ENCODE measurements at regions not wholly inside any gene's neighbourhood (a gene's known extent, or its start where the extent isn't known, plus 50 kb on each side); places are given as distances from the start of the nearest gene placed in this dataset.

GRCh38 chr4:161183729-161184128 is 980.1 kb downstream of the FSTL5 start:
- 26 to 35% methylated on average over 3 of the region's 3 CpGs for WGBS, 2 donors
- intact Hi-C loops (cut with DNase I) = no loop called here
- no peak for TF ChIP-seq CTCF (IDR thresholded peaks at IDR 0.05)
- H3K9me3 ChIP-seq = no peaks in the 10 kb centered on the region
- H3K4me3 ChIP-seq = no peak overlapping the region
- H3K27ac ChIP-seq = no peak overlapping the region
- DNase-seq (no peak), ATAC-seq (no peak)
- peaks cover 10% of the 10 kb centered on the region for H3K4me1 ChIP-seq
- H3K27me3 ChIP-seq = no peaks in the 10 kb centered on the region
- no peaks in the 10 kb centered on the region for H3K36me3 ChIP-seq (replicated peaks in 1 of 2; ENCODE audit: insufficient read depth in 1 of 2, low read depth in 2 of 2)

GRCh38 chr4:161182913-161183312 is 980.9 kb downstream of the FSTL5 start:
- no peak for DNase-seq
- no peaks in the 10 kb centered on the region for H3K27me3 ChIP-seq
- ATAC-seq = peak; percentile 58

GRCh38 chr4:161178310-161178709 is 985.5 kb downstream of the FSTL5 start:
- Histone ChIP-seq H3K4me1 (peaks cover 4% of the 10 kb centered on the region), H3K9me3 (no peaks in the 10 kb centered on the region), H3K36me3 (replicated peaks in 1 of 2; ENCODE audit: insufficient read depth in 1 of 2, low read depth in 2 of 2) (no peaks in the 10 kb centered on the region), H3K27ac (no peak overlapping the region), H3K27me3 (no peaks in the 10 kb centered on the region), H3K4me3 (no peak overlapping the region)
- WGBS, 2 donors = 59 to 70% methylated on average over 5 of the region's 5 CpGs
- DNase-seq (no peak), ATAC-seq (no peak)
- no peak for TF ChIP-seq CTCF (IDR thresholded peaks at IDR 0.05)
- TF ChIP-seq POLR2A (IDR thresholded peaks at IDR 0.05) = no peak
- intact Hi-C loops (cut with DNase I) = no loop called here

More at GRCh38 chr4:161182913-161183312, 980.9 kb downstream of the FSTL5 start:
- intact Hi-C loops (cut with DNase I) = no loop called here
- 9 to 17% methylated on average over 3 of the region's 3 CpGs for WGBS, 2 donors
- Histone ChIP-seq H3K36me3 (replicated peaks in 1 of 2; ENCODE audit: insufficient read depth in 1 of 2, low read depth in 2 of 2) (no peaks in the 10 kb centered on the region), H3K4me3 (no peak overlapping the region), H3K9me3 (no peaks in the 10 kb centered on the region), H3K4me1 (peaks cover 10% of the 10 kb centered on the region), H3K27ac (no peak overlapping the region)
- TF ChIP-seq CTCF (IDR thresholded peaks at IDR 0.05) = no peak
- no peak for TF ChIP-seq POLR2A (IDR thresholded peaks at IDR 0.05)

GRCh38 chr4:161172396-161173026 is 991.3 kb downstream of the FSTL5 start:
- Histone ChIP-seq H3K36me3 (replicated peaks in 1 of 2; ENCODE audit: insufficient read depth in 1 of 2, low read depth in 2 of 2) (no peaks in the 10 kb centered on the region), H3K27ac (no peak overlapping the region), H3K4me1 (peaks cover 2% of the 10 kb centered on the region), H3K27me3 (no peaks in the 10 kb centered on the region), H3K4me3 (no peak overlapping the region), H3K9me3 (no peaks in the 10 kb centered on the region)
- TF ChIP-seq CTCF (IDR thresholded peaks at IDR 0.05) (no peak), POLR2A (IDR thresholded peaks at IDR 0.05) (no peak)
- intact Hi-C loops (cut with DNase I) = no loop called here
- no peak for DNase-seq
- ATAC-seq = no peak
- 75 to 76% methylated on average over 1 of the region's 1 CpG for WGBS, 2 donors

- TF ChIP-seq POLR2A (IDR thresholded peaks at IDR 0.05) = no peak
- TF ChIP-seq CTCF (IDR thresholded peaks at IDR 0.05) = no peak
- no peak overlapping the region for H3K27ac ChIP-seq
- no peaks in the 10 kb centered on the region for H3K9me3 ChIP-seq
- no peaks in the 10 kb centered on the region for H3K27me3 ChIP-seq
- intact Hi-C loops (cut with DNase I) = no loop called here
- ATAC-seq (no peak), DNase-seq (no peak)
- no peaks in the 10 kb centered on the region for H3K36me3 ChIP-seq (replicated peaks in 1 of 2; ENCODE audit: insufficient read depth in 1 of 2, low read depth in 2 of 2)
- peaks cover 3% of the 10 kb centered on the region for H3K4me1 ChIP-seq
- H3K4me3 ChIP-seq = no peak overlapping the region
Measured at GRCh38 chr4:161167539-161167938, 996.3 kb downstream of the FSTL5 start.
